OCI-LY3 (cell line): ENCODE measurements at regions not wholly inside any gene's neighbourhood (a gene's known extent, or its start where the extent isn't known, plus 50 kb on each side); places are given as distances from the start of the nearest gene placed in this dataset.

Experiments
- H2AFZ ChIP-seq: fragments of 200-600, 300-600 bp; shearing (Covaris generic); 2 replicates; pipeline ENCODE4 v1.6.0; 2014; ENCODE audit warnings: antibody characterized with exemption, low read depth, low read length
- H3K27ac ChIP-seq: fragments of 200-600, 300-600 bp; sonication (generic); 2 replicates; pipeline ENCODE4 v1.5.1; 2014; ENCODE audit warnings: mild to moderate bottlenecking, low read length, moderate library complexity, mixed read lengths
- H3K27me3 ChIP-seq: fragments of 200-600, 300-600 bp; sonication (generic); 2 replicates; pipeline ENCODE4 v1.6.1; 2014; ENCODE audit warnings: low read depth, low read length, mixed read lengths
- H3K36me3 ChIP-seq: fragments of 200-600, 300-600 bp; sonication (generic); replicated peaks from 2 replicates; pipeline ENCODE3; 2014; ENCODE audit warnings: low read depth, low read length, mixed read lengths
- H3K4me1 ChIP-seq: fragments of 300-600, 200-600 bp; sonication (generic); 2 replicates; pipeline ENCODE4 v1.6.1; 2014; ENCODE audit warnings: low read length, mixed read lengths
- H3K4me2 ChIP-seq: fragments of 200-600, 300-600 bp; sonication (generic); 2 replicates; pipeline ENCODE4 v1.6.1; 2014; ENCODE audit warnings: low read length, mixed read lengths
- H3K4me3 ChIP-seq: fragments of 300-600, 200-600 bp; sonication (generic); 2 replicates; pipeline ENCODE4 v1.5.1; 2014; ENCODE audit warnings: antibody characterized with exemption, mild to moderate bottlenecking, low read length, moderate library complexity
- H3K79me2 ChIP-seq: fragments of 300-600, 200-600 bp; shearing (Covaris generic); 2 replicates; pipeline ENCODE4 v1.6.1; 2014; ENCODE audit warnings: mild to moderate bottlenecking, low read length, mixed read lengths
- H3K9ac ChIP-seq: fragments of 300-600, 200-600 bp; shearing (Covaris generic); 2 replicates; pipeline ENCODE4 v1.6.0; 2014; ENCODE audit warnings: mild to moderate bottlenecking, low read length, moderate library complexity
- H3K9me3 ChIP-seq: fragments of 200-600, 300-600 bp; shearing (Covaris generic); 2 replicates; pipeline ENCODE4 v1.6.1; 2014; ENCODE audit warnings: low read length, mixed read lengths; ENCODE audit not compliant: insufficient read depth
- H4K20me1 ChIP-seq: fragments of 200-600, 300-600 bp; sonication (generic); 2 replicates; pipeline ENCODE4 v1.6.1; 2016; ENCODE audit warnings: low read length, mixed read lengths; ENCODE audit not compliant: insufficient read depth
- EZH2phosphoT487 ChIP-seq: fragments of 200-600 bp; shearing (Covaris generic); IDR thresholded peaks from 2 replicates; pipeline ENCODE4 v1.6.1; 2018; ENCODE audit warnings: antibody characterized with exemption, mixed run types, low read depth
- TF ChIP-seq, protein P1 (sequence below): fragments of 200-600, 300-600 bp; sonication (generic); IDR thresholded peaks from 2 replicates; pipeline ENCODE4 v1.5.1; 2014; ENCODE audit warnings: antibody characterized with exemption, low read length, low read depth

DNA sequence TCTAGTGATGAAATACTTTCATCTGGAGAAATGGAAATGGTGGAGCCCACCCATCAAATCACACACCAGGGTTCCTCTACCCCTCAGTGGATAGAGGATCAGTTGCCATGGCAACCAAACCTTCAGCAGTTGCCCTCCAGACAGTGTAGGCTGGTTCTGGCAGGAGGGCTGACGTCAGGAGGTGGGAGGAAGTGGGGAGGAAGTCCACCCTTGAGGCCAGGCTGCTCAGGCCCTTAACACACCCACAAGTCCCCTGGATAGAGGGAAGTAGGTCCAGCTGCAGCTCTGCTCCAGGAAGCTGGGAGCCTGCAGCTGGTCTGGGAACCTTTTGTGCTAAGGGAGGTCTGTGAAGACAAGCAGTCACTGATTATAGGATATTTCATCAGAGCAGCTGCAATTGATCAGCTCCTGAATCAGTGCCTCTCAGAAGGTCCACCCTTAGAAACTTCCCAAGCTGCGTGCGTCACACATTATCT, 186.6 kb downstream of the MTX2 start:
- Histone ChIP-seq H2AFZ (no peak overlapping the region), H3K36me3 (no peaks in the 10 kb centered on the region), H3K9ac (no peak overlapping the region), H3K27me3 (no peaks in the 10 kb centered on the region), H3K4me3 (no peak overlapping the region), H3K4me2 (no peak overlapping the region), H3K79me2 (no peaks in the 10 kb centered on the region), H3K9me3 (no peaks in the 10 kb centered on the region), H3K27ac (no peak overlapping the region), H4K20me1 (no peaks in the 10 kb centered on the region), H3K4me1 (peaks cover 5% of the 10 kb centered on the region)
- TF ChIP-seq, protein P1, sequence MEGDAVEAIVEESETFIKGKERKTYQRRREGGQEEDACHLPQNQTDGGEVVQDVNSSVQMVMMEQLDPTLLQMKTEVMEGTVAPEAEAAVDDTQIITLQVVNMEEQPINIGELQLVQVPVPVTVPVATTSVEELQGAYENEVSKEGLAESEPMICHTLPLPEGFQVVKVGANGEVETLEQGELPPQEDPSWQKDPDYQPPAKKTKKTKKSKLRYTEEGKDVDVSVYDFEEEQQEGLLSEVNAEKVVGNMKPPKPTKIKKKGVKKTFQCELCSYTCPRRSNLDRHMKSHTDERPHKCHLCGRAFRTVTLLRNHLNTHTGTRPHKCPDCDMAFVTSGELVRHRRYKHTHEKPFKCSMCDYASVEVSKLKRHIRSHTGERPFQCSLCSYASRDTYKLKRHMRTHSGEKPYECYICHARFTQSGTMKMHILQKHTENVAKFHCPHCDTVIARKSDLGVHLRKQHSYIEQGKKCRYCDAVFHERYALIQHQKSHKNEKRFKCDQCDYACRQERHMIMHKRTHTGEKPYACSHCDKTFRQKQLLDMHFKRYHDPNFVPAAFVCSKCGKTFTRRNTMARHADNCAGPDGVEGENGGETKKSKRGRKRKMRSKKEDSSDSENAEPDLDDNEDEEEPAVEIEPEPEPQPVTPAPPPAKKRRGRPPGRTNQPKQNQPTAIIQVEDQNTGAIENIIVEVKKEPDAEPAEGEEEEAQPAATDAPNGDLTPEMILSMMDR, result no peak
- no peak for TF ChIP-seq EZH2phosphoT487

DNA sequence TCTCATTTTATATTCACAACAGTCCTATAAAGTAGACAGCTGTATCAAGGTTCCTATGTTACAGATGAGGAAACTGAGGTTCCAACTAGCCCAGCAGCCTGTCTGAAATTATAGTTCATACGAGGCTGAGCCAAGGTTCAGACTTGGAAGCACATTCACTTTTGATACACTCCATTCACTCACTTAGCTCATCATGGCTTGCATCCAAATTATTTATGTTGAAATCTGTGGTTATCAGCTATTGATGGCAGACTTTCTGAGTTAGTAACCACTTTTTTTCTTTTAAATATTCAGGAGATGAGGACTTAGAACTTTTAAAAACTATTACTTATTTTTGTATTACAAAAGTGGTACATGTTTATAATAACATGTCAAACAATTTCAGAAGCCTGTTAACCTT, 188.2 kb downstream of the MTX2 start:
- no peaks in the 10 kb centered on the region for H4K20me1 ChIP-seq
- H3K27me3 ChIP-seq, result no peaks in the 10 kb centered on the region
- H2AFZ ChIP-seq, result no peak overlapping the region
- no peaks in the 10 kb centered on the region for H3K36me3 ChIP-seq
- no peak overlapping the region for H3K4me3 ChIP-seq
- peaks cover 5% of the 10 kb centered on the region for H3K4me1 ChIP-seq
- no peaks in the 10 kb centered on the region for H3K79me2 ChIP-seq
- no peak overlapping the region for H3K9ac ChIP-seq
- TF ChIP-seq, protein P1, result no peak
- no peak for TF ChIP-seq EZH2phosphoT487
- H3K9me3 ChIP-seq, result no peaks in the 10 kb centered on the region
- H3K27ac ChIP-seq, result no peak overlapping the region
- H3K4me2 ChIP-seq, result no peak overlapping the region

DNA sequence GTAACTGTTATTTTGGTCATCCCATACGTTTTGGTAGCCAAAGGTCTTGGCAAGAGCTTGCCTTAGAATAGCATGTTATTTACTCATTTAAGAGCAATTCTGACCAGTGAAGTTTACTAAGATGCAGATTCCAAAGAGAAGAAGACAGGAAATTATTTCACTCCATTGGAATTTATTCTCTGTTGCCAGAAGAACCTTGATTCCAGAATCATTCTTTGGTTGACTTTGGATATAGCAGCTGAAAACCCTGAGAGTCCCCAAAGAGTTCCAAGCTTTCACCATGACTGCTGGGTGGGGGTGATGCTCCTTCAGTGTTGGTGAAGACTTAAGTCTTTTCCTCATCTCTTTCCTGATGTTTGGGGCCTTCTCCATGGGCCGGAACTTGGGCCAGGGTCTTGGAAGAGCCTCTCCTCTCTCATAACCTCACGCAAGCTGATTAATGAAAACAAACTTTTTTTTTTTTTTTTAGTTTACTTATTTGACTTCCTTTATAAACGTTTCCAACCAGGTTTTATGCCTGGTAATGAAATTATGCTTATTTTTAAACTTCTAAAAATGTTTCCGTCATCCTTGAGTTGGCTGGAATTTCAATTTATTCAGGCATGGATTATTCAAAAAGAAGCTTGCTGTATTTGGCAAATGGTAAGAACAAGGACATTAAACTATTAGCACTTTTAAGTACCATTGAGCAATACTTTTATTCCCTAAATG, 192.0 kb downstream of the MTX2 start:
- no peaks in the 10 kb centered on the region for H3K27me3 ChIP-seq
- H3K27ac ChIP-seq, result no peak overlapping the region
- TF ChIP-seq EZH2phosphoT487, result no peak
- TF ChIP-seq, protein P1, result no peak
- no peak overlapping the region for H3K4me2 ChIP-seq
- H3K79me2 ChIP-seq, result no peaks in the 10 kb centered on the region
- no peaks in the 10 kb centered on the region for H4K20me1 ChIP-seq
- no peak overlapping the region for H3K4me3 ChIP-seq
- H3K4me1 ChIP-seq, result peaks cover 6% of the 10 kb centered on the region
- H3K9ac ChIP-seq, result no peak overlapping the region
- no peak overlapping the region for H2AFZ ChIP-seq
- H3K36me3 ChIP-seq, result no peaks in the 10 kb centered on the region
- H3K9me3 ChIP-seq, result no peaks in the 10 kb centered on the region

DNA sequence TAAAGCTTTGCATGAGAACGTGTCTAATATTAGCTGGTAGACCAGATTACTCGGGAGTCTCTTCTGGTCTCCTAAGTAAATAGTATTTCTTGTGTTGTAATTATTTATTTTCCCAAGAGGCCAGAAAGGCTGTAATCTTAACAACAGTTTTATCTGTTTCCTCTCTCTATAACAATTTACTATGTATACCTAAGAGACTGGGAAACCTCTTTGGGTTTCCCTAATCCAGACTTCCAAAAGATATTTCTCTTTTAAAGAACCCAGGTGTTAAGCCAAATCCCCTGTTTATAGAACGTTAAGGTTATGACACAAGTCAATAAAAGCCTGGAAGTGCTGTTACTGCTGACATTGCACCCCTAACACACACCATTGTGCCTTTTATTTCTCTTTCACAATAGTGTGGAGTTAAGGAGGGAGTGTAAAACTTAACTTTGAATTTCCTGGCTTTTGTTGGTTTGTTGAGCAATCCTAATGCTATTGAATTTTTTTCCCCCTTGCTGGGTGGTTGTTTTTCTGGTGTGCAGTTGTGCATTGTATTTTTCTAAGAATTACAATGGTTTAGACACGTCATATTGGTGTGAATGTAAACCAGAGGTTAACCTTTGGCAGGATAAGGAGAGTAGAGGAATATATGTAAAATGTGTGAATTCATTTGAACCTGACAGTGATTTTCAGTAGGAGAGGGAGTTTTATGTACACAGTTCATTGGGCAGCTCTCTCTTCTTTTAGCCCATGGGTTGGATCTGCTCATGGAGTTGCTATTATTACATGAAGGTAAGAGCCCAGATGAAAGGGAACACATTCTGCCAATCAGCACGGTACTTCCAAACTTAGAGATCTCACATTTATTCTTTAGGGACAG, 192.8 kb downstream of the MTX2 start:
- H3K4me2 ChIP-seq, result no peak overlapping the region

More for the DNA sequence above, 192.8 kb downstream of the MTX2 start:
- Histone ChIP-seq H3K36me3 (no peaks in the 10 kb centered on the region), H4K20me1 (no peaks in the 10 kb centered on the region), H3K4me1 (peaks cover 12% of the 10 kb centered on the region), H3K9ac (no peak overlapping the region), H3K79me2 (no peaks in the 10 kb centered on the region), H3K4me3 (no peak overlapping the region), H3K27ac (no peak overlapping the region), H3K27me3 (no peaks in the 10 kb centered on the region), H2AFZ (no peak overlapping the region), H3K9me3 (no peaks in the 10 kb centered on the region)
- no peak for TF ChIP-seq EZH2phosphoT487
